A549 (cell line): ENCODE measurements at regions not wholly inside any gene's neighbourhood (a gene's known extent, or its start where the extent isn't known, plus 50 kb on each side); places are given as distances from the start of the nearest gene placed in this dataset.

Experiments used
- ATAC-seq, 2 experiments: fragments of 200-7000 bp in 1 of 2; fragments of >200 bp in 1 of 2; cut with Nextera tagmentation in 1 of 2; cut with Tn5 transposase in 1 of 2; 3 replicates each; pipeline versions ENCODE4 v1.8.0 to v1.9.1; 2018 to 2020; ENCODE audit warnings: mild to moderate bottlenecking in 1 of 2, moderate library complexity in 1 of 2
- CTCF ChIA-PET: fragments of 300-600 bp; sonication (Branson Sonifier 250); formaldehyde crosslinking; extraction: SDS; loops from one replicate; lab custom pipeline; 2021; ENCODE audit warnings: antibody characterized with exemption, inconsistent platforms; lab: Yijun Ruan, JAX
- POLR2A ChIA-PET: fragments of 350-600 bp; formaldehyde crosslinking; extraction: SDS; loops from one replicate; lab custom pipeline; 2021; ENCODE audit warnings: antibody characterized with exemption, inconsistent platforms; lab: Yijun Ruan, JAX
- DNase-seq, 2 experiments: peaks; one replicate each; pipeline versions ENCODE4 v3.0.0 to v3.0.0-alpha.2; 2011 to 2016; ENCODE audit warnings: low read depth in 1 of 2, low spot score in 1 of 2
- FAIRE-seq: peaks from 2 replicates; lab custom pipeline; 2011; peaks lifted over from hg19 to GRCh38; lab: Jason Lieb, UNC
- H3K27ac ChIP-seq, 2 experiments: fragments of >200 bp; sonication (Bioruptor Twin); formaldehyde crosslinking; 3 replicates each; pipeline ENCODE4 v1.5.1; 2016 to 2017
- H3K4me1 ChIP-seq: fragments of >200 bp; sonication (Bioruptor Twin); formaldehyde crosslinking; 3 replicates; pipeline ENCODE4 v1.6.1; 2016
- H3K4me2 ChIP-seq: fragments of >200 bp; sonication (Bioruptor Twin); formaldehyde crosslinking; 3 replicates; pipeline ENCODE4 v1.6.1; 2016
- H3K4me3 ChIP-seq: fragments of >200 bp; sonication (Bioruptor Twin); formaldehyde crosslinking; 3 replicates; pipeline ENCODE4 v1.5.1; 2016
- H3K9me3 ChIP-seq: fragments of >200 bp; sonication (Bioruptor Twin); formaldehyde crosslinking; 3 replicates; pipeline ENCODE4 v1.6.1; 2016
- ATOH8 ChIP-seq: fragments of 250-450 bp; sonication (Bioruptor Pico); IDR thresholded peaks from 2 replicates; pipeline ENCODE4 v1.5.0; 2020; ENCODE audit warnings: low read depth, mild to moderate bottlenecking, moderate library complexity
- CEBPB ChIP-seq, 2 experiments: fragments of >200 bp in 1 of 2; sonication (Bioruptor Twin) in 1 of 2; formaldehyde crosslinking in 1 of 2; IDR thresholded peaks; 2 replicates each; pipeline ENCODE4 v1.6.1; 2012 to 2016
- CHD2 ChIP-seq: fragments of 150-350 bp; IDR thresholded peaks from 2 replicates; pipeline ENCODE4 v1.6.1; 2014; ENCODE audit warnings: low read length; ENCODE audit not compliant: partially characterized antibody
- ELK1 ChIP-seq: fragments of 150-350 bp; IDR thresholded peaks from 2 replicates; pipeline ENCODE4 v1.6.1; 2014; ENCODE audit warnings: low read depth, mild to moderate bottlenecking, low read length
- GATA3 ChIP-seq: IDR thresholded peaks from 2 replicates; pipeline ENCODE4 v1.6.1; 2012; ENCODE audit warnings: borderline replicate concordance
- HDAC2 ChIP-seq: fragments of 200-600 bp; sonication (generic); IDR thresholded peaks from 2 replicates; pipeline ENCODE4 v1.6.1; 2016
- HES2 ChIP-seq: fragments of >200 bp; sonication (Bioruptor Twin); formaldehyde crosslinking; IDR thresholded peaks from 2 replicates; pipeline ENCODE4 v1.6.1; 2016
- HEYL ChIP-seq: fragments of 250-450 bp; sonication (Bioruptor Pico); IDR thresholded peaks from 2 replicates; pipeline ENCODE4 v1.8.0; 2021; ENCODE audit warnings: mild to moderate bottlenecking, moderate library complexity
- HOXB5 ChIP-seq: fragments of 250-450 bp; sonication (Bioruptor Pico); IDR thresholded peaks from 2 replicates; pipeline ENCODE4 v1.5.0; 2020; ENCODE audit warnings: mild to moderate bottlenecking, moderate library complexity
- JUN ChIP-seq, 2 experiments: fragments of >200 bp; sonication (Bioruptor Twin); formaldehyde crosslinking; IDR thresholded peaks; 2 replicates in 1 of 2; 3 replicates in 1 of 2; pipeline ENCODE4 v1.6.1; 2016 to 2017
- MAX ChIP-seq: IDR thresholded peaks from 2 replicates; pipeline ENCODE4 v1.6.1; 2012
- POLR2AphosphoS2 ChIP-seq: conservative IDR thresholded peaks from 2 replicates; pipeline ENCODE4 v1.6.1; 2012; ENCODE audit warnings: low read length, improper control_type of control experiment, inconsistent platforms
- RCOR1 ChIP-seq: fragments of 150-350 bp; IDR thresholded peaks from 2 replicates; pipeline ENCODE4 v1.6.1; 2014; ENCODE audit warnings: antibody characterized with exemption, low read length, low read depth
- RFX5 ChIP-seq: fragments of 450-650 bp; IDR thresholded peaks from 2 replicates; pipeline ENCODE4 v1.7.1; 2014; ENCODE audit warnings: antibody characterized with exemption, mild to moderate bottlenecking, moderate library complexity
- RNF2 ChIP-seq: fragments of 200-600 bp; sonication (generic); IDR thresholded peaks from 2 replicates; pipeline ENCODE4 v1.6.1; 2016; ENCODE audit warnings: low read depth, mild to moderate bottlenecking, antibody characterized with exemption, moderate library complexity, borderline replicate concordance
- WGBS: methylation state at CpG from one replicate; pipeline ENCODE4 v1.1.6; 2017; ENCODE audit errors: missing lambda C conversion rate; 5-methylcytosine and 5-hydroxymethylcytosine counted together
- TF ChIP-seq, protein P1 (sequence below): fragments of 450-650 bp; IDR thresholded peaks from 2 replicates; pipeline ENCODE4 v1.6.1; 2014; ENCODE audit warnings: antibody characterized with exemption
- TF ChIP-seq, protein P2 (sequence below): fragments of >200 bp; sonication (Bioruptor Twin); formaldehyde crosslinking; IDR thresholded peaks from 3 replicates; pipeline ENCODE4 v1.6.1; 2016
- TF ChIP-seq, protein P3 (sequence below): IDR thresholded peaks from 2 replicates; pipeline ENCODE4 v1.6.1; 2012

DNA sequence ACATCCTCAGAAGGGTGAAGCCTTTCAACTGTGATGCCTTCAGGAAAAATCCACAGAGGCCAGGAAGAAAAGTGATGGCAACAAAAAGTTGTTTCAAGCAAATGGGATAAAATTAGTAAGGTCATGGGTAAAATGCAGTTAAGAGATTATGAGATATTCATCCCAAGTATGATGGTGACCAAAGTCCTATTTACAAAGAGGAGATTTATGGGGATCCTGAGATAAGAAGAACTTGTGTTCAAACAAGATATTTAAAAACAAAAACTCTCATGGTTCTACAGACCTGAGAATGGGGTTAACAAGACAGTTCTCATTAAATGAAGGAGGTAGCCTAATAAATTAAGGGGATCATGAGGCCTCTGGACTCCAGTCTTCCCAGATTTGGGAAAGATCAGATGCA is 184.4 kb downstream of the FCRL5 start:
- POLR2A ChIA-PET = no interaction called here
- DNase-seq = no peak
- ATAC-seq = no peak
- CTCF ChIA-PET = interaction anchor here (0.6 to 4.1 kb wide), 2 partner anchors 83 to 119 kb away, joined by 3 to 52 read pairs; no protein-coding TSS in a partner anchor
- H3K4me1 ChIP-seq = no peaks in the 10 kb centered on the region
- H3K27ac ChIP-seq = no peak overlapping the region
- no peak for FAIRE-seq
- no peak overlapping the region for H3K4me2 ChIP-seq
- no peak for TF ChIP-seq JUN (IDR thresholded peaks at IDR 0.05)
- no peak for TF ChIP-seq HEYL (CRISPR knock-in tag)
- no peak for TF ChIP-seq POLR2AphosphoS2
- no peak for TF ChIP-seq ATOH8 (CRISPR knock-in tag)
- TF ChIP-seq HES2 = no peak
- TF ChIP-seq RFX5 = no peak
- TF ChIP-seq ELK1 = no peak
- TF ChIP-seq, protein P1, sequence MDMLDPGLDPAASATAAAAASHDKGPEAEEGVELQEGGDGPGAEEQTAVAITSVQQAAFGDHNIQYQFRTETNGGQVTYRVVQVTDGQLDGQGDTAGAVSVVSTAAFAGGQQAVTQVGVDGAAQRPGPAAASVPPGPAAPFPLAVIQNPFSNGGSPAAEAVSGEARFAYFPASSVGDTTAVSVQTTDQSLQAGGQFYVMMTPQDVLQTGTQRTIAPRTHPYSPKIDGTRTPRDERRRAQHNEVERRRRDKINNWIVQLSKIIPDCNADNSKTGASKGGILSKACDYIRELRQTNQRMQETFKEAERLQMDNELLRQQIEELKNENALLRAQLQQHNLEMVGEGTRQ = no peak
- no peak for TF ChIP-seq HDAC2
- no peak for TF ChIP-seq MAX
- no peak for TF ChIP-seq GATA3
- TF ChIP-seq, protein P2, sequence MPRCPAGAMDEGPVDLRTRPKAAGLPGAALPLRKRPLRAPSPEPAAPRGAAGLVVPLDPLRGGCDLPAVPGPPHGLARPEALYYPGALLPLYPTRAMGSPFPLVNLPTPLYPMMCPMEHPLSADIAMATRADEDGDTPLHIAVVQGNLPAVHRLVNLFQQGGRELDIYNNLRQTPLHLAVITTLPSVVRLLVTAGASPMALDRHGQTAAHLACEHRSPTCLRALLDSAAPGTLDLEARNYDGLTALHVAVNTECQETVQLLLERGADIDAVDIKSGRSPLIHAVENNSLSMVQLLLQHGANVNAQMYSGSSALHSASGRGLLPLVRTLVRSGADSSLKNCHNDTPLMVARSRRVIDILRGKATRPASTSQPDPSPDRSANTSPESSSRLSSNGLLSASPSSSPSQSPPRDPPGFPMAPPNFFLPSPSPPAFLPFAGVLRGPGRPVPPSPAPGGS = no peak
- H3K9me3 ChIP-seq = no peaks in the 10 kb centered on the region
- H3K4me3 ChIP-seq = no peak overlapping the region

DNA sequence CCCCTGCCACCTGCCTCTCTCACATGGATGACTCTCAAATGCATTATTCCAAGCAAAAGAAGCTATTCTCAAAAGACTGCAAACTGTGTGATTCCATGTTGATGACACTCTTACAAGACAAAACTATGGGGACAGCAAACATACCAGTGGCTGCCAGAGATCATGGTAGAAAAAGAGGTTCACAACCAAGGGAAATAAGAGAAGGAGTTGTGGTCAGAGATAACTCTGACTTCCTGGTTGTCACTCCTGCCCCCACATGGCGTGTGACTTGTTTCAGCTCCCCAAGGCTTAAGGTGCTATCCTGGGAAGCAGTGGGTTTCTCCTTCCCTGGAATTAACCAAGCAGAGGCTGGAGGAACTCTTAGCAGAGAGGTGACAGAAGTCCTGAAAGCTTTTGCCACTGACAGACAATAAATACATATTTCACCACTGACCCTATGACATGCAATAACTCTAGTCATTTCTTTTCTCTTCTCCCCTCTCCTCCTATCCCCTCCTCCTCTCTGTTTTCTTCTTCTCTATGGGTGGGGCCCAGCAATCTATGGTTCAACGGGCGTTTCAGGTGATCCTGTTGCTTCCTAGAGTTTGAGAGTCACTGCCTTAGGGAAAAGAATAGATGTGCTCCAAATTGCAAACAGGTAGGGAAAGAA is 185.1 kb downstream of the FCRL5 start:
- no peak for FAIRE-seq
- POLR2A ChIA-PET = no interaction called here
- 14% methylated on average over 3 of the region's 3 CpGs for WGBS

DNA sequence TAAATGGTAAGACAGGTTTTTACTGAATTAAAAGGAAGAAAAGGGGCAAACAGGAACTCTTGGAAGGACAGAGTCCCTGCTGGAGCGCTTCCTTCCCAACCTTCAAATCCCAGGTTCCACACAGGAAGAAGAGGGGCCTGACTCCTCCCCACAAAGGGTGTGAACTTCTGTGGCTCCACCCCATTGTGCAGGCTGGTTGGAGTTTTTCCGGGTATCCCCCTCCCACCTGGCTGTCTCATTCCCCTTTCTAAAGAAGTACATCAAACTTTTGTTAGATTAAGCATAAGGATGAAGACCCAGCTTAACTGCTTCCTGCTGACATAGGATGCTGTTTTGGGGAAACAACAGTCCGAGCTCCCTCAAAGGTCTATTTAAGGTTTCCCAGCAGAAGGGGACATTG is 187.7 kb downstream of the FCRL5 start:
- H3K4me3 ChIP-seq = no peak overlapping the region
- TF ChIP-seq, protein P2 = no peak
- TF ChIP-seq RCOR1 (no peak), HES2 (no peak)
- TF ChIP-seq, protein P3, sequence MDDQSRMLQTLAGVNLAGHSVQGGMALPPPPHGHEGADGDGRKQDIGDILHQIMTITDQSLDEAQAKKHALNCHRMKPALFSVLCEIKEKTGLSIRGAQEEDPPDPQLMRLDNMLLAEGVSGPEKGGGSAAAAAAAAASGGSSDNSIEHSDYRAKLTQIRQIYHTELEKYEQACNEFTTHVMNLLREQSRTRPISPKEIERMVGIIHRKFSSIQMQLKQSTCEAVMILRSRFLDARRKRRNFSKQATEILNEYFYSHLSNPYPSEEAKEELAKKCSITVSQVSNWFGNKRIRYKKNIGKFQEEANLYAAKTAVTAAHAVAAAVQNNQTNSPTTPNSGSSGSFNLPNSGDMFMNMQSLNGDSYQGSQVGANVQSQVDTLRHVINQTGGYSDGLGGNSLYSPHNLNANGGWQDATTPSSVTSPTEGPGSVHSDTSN = no peak
- POLR2A ChIA-PET = no interaction called here
- CTCF ChIA-PET = interaction anchor here (1.1 to 1.6 kb wide), 2 partner anchors 11 to 326 kb away, joined by 3 to 11 read pairs; no protein-coding TSS in a partner anchor
- no peaks in the 10 kb centered on the region for H3K9me3 ChIP-seq
- no peak for FAIRE-seq
- ATAC-seq = no peak
- DNase-seq = no peak
- 59% methylated on average over 3 of the region's 3 CpGs for WGBS
- no peaks in the 10 kb centered on the region for H3K4me1 ChIP-seq
- H3K27ac ChIP-seq = no peak overlapping the region
- no peak overlapping the region for H3K4me2 ChIP-seq

More for the DNA sequence above, 185.1 kb downstream of the FCRL5 start:
- no peak overlapping the region for H3K4me2 ChIP-seq
- no peaks in the 10 kb centered on the region for H3K9me3 ChIP-seq
- DNase-seq (no peak), ATAC-seq (no peak)
- no peak overlapping the region for H3K27ac ChIP-seq
- H3K4me3 ChIP-seq = no peak overlapping the region
- TF ChIP-seq GATA3 = no peak
- TF ChIP-seq CEBPB (IDR thresholded peaks at IDR 0.05) = no peak
- no peak for TF ChIP-seq CHD2
- no peak for TF ChIP-seq HOXB5
- TF ChIP-seq RNF2 = no peak
- CTCF ChIA-PET = interaction anchor here (0.7 to 1.7 kb wide), 3 partner anchors 10 to 115 kb away, joined by 3 to 7 read pairs (median 3); no protein-coding TSS in a partner anchor
- no peaks in the 10 kb centered on the region for H3K4me1 ChIP-seq
